Right atrium auricular region (tissue), 2 donors: ENCODE measurements at regions not wholly inside any gene's neighbourhood (a gene's known extent, or its start where the extent isn't known, plus 50 kb on each side); places are given as distances from the start of the nearest gene placed in this dataset.

Source experiments
- DNase-seq: peaks from one replicate; pipeline ENCODE4 v3.0.0-alpha.2; 2019; ENCODE audit warnings: low spot score
- H3K27ac ChIP-seq, 2 donors: fragments of 200-600 bp; sonication (generic); 1 replicate in 1 of 2; 2 replicates in 1 of 2; pipeline ENCODE4 v1.5.1; 2016 to 2019
- H3K27me3 ChIP-seq, 2 donors: fragments of 200-600 bp; sonication (generic); one replicate each; pipeline versions ENCODE4 v1.5.1 to v1.6.0; 2017 to 2019
- H3K36me3 ChIP-seq: fragments of 200-600 bp; sonication (generic); one replicate; pipeline ENCODE4 v1.5.1; 2016
- H3K4me1 ChIP-seq, 2 donors: fragments of 200-600 bp; sonication (generic); one replicate each; pipeline versions ENCODE4 v1.5.1 to v1.6.0; 2017 to 2019
- H3K4me3 ChIP-seq, 2 donors: fragments of 200-600 bp; sonication (generic); 1 replicate in 1 of 2; 2 replicates in 1 of 2; pipeline ENCODE4 v1.5.1; 2017 to 2019; ENCODE audit warnings: mild to moderate bottlenecking in 1 of 2, moderate library complexity in 1 of 2
- H3K9me3 ChIP-seq, 2 donors: fragments of 200-600 bp; sonication (generic); one replicate each; pipeline ENCODE4 v1.5.1; 2019
- TF ChIP-seq, protein P1 (sequence below), 2 donors: fragments of 200-600 bp; sonication (generic); IDR thresholded peaks; one replicate each; pipeline ENCODE4 v1.5.1; 2019; ENCODE audit warnings: antibody characterized with exemption in 2 of 2

DNA sequence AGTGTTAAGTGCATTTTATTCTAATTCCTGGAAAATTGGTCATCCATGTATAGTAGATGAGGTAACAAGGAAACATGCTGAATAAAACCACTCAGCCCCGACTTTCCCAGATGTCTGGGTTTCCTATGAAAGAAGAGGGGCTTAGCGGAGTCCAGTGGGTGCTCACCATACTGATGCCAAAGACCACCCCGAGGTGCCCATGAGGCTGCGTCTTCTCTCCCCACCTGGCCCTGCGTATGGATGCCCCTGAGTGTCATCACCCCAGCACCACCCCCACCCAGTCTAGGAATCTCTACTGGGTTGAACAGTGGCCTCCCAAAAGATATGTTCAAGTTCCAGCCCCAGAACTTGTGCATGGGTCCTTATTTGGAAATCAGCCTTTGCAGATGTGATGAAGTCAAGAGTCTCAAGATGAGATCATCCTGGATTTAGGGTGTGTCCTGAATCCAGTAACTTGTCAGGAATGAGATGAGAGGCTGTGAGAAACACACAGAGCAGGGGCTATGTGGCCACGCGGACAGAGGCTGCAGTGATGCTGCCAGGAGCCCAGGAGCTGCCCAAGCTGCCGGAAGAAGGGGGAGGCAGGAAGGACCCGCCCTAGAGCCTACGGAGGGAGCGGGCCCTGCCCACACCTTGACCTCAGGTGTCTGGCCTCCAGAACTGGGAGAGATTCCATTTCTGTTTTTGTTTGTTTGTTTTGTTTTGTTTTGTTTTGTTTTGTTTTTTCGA, 124.6 kb upstream of the CDH4 start:
- H3K36me3 ChIP-seq = no peaks in the 10 kb centered on the region
- no peak overlapping the region for H3K4me3 ChIP-seq
- TF ChIP-seq, protein P1, sequence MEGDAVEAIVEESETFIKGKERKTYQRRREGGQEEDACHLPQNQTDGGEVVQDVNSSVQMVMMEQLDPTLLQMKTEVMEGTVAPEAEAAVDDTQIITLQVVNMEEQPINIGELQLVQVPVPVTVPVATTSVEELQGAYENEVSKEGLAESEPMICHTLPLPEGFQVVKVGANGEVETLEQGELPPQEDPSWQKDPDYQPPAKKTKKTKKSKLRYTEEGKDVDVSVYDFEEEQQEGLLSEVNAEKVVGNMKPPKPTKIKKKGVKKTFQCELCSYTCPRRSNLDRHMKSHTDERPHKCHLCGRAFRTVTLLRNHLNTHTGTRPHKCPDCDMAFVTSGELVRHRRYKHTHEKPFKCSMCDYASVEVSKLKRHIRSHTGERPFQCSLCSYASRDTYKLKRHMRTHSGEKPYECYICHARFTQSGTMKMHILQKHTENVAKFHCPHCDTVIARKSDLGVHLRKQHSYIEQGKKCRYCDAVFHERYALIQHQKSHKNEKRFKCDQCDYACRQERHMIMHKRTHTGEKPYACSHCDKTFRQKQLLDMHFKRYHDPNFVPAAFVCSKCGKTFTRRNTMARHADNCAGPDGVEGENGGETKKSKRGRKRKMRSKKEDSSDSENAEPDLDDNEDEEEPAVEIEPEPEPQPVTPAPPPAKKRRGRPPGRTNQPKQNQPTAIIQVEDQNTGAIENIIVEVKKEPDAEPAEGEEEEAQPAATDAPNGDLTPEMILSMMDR (IDR thresholded peaks at IDR 0.05) = no peak
- no peak for DNase-seq
- H3K9me3 ChIP-seq = no peaks in the 10 kb centered on the region
- H3K4me1 ChIP-seq = no peaks in the 10 kb centered on the region
- H3K27ac ChIP-seq = no peak overlapping the region
- no peaks in the 10 kb centered on the region for H3K27me3 ChIP-seq

DNA sequence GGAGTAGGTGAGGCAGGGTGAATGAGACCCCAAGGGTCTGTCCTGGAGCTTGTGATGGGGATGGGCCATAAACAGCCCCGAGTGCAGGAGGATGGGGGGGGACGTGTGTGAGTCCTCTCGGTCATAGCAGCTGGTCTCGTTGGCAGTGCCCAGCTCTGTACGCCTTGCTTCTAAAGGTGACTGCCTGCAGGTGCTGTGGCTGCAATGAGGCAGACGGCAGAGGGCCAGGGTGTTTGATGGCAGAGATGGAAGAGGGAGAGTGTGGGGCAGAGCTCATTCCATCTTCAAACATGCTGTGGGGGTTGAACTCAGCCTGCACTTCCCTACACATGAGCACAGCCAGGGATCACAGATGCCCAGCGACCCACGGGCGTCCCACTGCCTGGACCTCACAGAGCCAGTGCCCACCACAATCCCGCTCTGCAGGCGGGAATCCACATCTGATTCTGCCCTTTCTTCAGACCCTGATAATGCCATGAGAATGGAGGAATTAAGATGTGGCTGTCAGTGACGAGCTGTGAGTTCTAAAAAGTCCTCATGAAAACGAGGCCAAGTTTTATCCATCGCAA, 123.3 kb upstream of the CDH4 start:
- TF ChIP-seq, protein P1 (IDR thresholded peaks at IDR 0.05) = no peak
- no peaks in the 10 kb centered on the region for H3K27me3 ChIP-seq
- H3K4me1 ChIP-seq = no peaks in the 10 kb centered on the region

DNA sequence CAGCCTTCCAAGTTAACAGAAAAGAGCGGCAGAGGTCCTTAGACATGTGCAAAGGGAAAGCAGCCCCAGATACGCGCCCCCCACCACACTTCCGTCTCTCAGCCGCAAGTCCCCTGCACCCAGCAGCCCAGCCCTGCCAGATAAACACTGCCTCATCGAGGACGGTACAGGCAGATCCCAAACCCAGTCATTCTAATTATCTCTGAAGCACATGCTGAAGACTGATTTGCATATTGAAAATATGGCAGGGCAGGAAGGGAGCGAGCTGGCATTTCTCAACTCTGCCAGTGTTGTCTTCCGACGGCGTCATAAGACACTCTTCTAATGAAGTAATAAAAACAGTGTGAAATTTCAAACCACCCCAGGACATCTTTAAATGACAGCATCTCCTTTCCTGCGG, 122.8 kb upstream of the CDH4 start:
- no peak for DNase-seq
- TF ChIP-seq, protein P1 (IDR thresholded peaks at IDR 0.05) = no peak
- no peaks in the 10 kb centered on the region for H3K9me3 ChIP-seq
- H3K4me1 ChIP-seq = no peaks in the 10 kb centered on the region
- H3K4me3 ChIP-seq = no peak overlapping the region
- no peak overlapping the region for H3K27ac ChIP-seq
- H3K36me3 ChIP-seq = no peaks in the 10 kb centered on the region
- no peaks in the 10 kb centered on the region for H3K27me3 ChIP-seq

More for the DNA sequence above, 123.3 kb upstream of the CDH4 start:
- Histone ChIP-seq H3K36me3 (no peaks in the 10 kb centered on the region), H3K9me3 (no peaks in the 10 kb centered on the region), H3K27ac (no peak overlapping the region), H3K4me3 (no peak overlapping the region)
- no peak for DNase-seq

DNA sequence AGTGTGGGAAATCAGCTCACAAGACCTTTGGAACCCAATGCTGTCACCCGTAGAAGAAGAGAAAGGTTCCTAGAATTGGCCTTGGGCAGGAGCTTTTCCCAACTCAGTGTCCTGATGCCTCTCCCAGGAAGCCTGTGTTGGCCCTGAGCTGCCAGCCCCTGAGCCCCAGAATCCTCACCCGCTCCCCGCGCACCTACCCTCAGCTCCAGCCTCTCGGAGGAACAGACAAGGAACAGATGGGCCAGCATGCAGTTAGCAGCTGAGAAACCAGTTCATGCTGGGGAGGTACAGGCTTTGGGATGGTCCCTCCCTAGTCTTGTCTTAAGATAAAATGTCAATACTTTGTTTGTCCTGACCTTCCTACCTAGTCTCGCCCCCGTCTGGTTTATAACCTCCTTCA, 121.9 kb upstream of the CDH4 start:
- Histone ChIP-seq H3K36me3 (no peaks in the 10 kb centered on the region), H3K9me3 (no peaks in the 10 kb centered on the region), H3K27ac (no peak overlapping the region), H3K4me1 (no peaks in the 10 kb centered on the region), H3K4me3 (no peak overlapping the region), H3K27me3 (no peaks in the 10 kb centered on the region)
- TF ChIP-seq, protein P1 (IDR thresholded peaks at IDR 0.05) = no peak
- DNase-seq = no peak

DNA sequence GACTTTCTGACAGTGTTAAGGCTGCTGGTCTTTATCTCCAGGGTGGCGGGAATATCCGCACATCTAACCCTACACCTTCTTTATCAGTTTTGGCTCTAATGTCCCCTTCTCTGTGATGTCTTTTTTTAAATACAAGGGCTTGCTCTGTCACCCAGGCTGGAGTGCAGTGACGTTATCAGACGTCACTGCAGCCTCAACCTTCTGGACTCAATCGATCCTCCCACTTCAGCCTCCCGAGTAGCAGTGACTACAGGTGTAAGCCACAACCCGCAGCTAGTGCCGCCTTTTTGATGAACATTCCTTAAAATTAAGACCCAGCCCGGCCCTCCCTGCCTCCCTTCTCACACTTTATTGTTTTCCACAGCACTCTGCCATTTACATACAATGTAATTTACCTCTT, 120.1 kb upstream of the CDH4 start:
- H3K4me1 ChIP-seq = no peaks in the 10 kb centered on the region
- DNase-seq = no peak
- no peak overlapping the region for H3K27ac ChIP-seq
- H3K9me3 ChIP-seq = no peaks in the 10 kb centered on the region
- H3K27me3 ChIP-seq = no peaks in the 10 kb centered on the region
- no peak overlapping the region for H3K4me3 ChIP-seq
- TF ChIP-seq, protein P1 (IDR thresholded peaks at IDR 0.05) = no peak
- no peaks in the 10 kb centered on the region for H3K36me3 ChIP-seq

DNA sequence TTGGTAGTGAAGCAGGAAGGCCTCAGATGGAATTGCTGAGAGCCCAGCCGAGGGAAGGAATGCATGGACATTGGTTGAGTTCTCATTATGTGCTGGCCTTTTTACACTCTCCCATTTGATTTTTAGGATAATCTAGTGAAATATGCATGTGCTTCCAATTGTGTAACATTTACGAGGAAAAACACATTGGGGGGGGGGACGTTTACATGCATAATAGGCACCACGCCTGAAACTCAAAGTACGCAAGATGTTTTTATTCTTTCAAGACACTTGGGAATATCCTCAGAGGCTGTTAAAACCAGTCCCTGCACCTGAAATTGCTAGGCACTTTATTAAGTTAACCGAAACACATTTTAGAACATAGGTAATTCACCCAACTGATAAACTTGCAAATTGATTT, 118.5 kb upstream of the CDH4 start:
- TF ChIP-seq, protein P1 (IDR thresholded peaks at IDR 0.05) = no peak
- no peaks in the 10 kb centered on the region for H3K4me1 ChIP-seq
- H3K27me3 ChIP-seq = no peaks in the 10 kb centered on the region
- H3K9me3 ChIP-seq = no peaks in the 10 kb centered on the region
- no peak overlapping the region for H3K27ac ChIP-seq
- no peak for DNase-seq
- H3K4me3 ChIP-seq = no peak overlapping the region
- no peaks in the 10 kb centered on the region for H3K36me3 ChIP-seq
